Skeletal muscle satellite cell (primary cell): ENCODE measurements at regions not wholly inside any gene's neighbourhood (a gene's known extent, or its start where the extent isn't known, plus 50 kb on each side); places are given as distances from the start of the nearest gene placed in this dataset.

Source experiments
- H3K27me3 ChIP-seq: 2 replicates; pipeline ENCODE4 v1.7.0; 2013; ENCODE audit warnings: low read length; ENCODE audit not compliant: control insufficient read depth, insufficient read depth
- H3K36me3 ChIP-seq: 2 replicates; pipeline ENCODE4 v1.7.0; 2013; ENCODE audit warnings: mild to moderate bottlenecking, control low read depth, low read length; ENCODE audit not compliant: insufficient read depth
- H3K4me1 ChIP-seq: 2 replicates; pipeline ENCODE4 v1.7.0; 2013; ENCODE audit warnings: low read length; ENCODE audit not compliant: control insufficient read depth, insufficient read depth
- H3K4me2 ChIP-seq: 2 replicates; pipeline ENCODE4 v1.7.0; 2013; ENCODE audit warnings: mild to moderate bottlenecking, low read length
- H3K4me3 ChIP-seq: 2 replicates; pipeline ENCODE4 v1.7.0; 2013; ENCODE audit warnings: low read length
- H3K9ac ChIP-seq: 2 replicates; pipeline ENCODE4 v1.7.0; 2013; ENCODE audit warnings: mild to moderate bottlenecking, low read depth, low read length, moderate library complexity
- H3K9me3 ChIP-seq: replicated peaks from 2 replicates; pipeline ENCODE4 v1.7.0; 2013; ENCODE audit warnings: mild to moderate bottlenecking, control low read depth, low read length

- Histone ChIP-seq H3K36me3 (no peaks in the 10 kb centered on the region), H3K9me3 (no peaks in the 10 kb centered on the region), H3K9ac (no peak overlapping the region), H3K4me2 (no peak overlapping the region), H3K4me1 (no peaks in the 10 kb centered on the region), H3K27me3 (no peaks in the 10 kb centered on the region), H3K4me3 (no peak overlapping the region)
Observed at GRCh38 chr12:127533353-127533752, 733.6 kb upstream of the TMEM132C start.

GRCh38 chr12:127536833-127537428, 730.0 kb upstream of the TMEM132C start:
- H3K4me3 ChIP-seq = no peak overlapping the region
- H3K36me3 ChIP-seq = no peaks in the 10 kb centered on the region
- H3K9me3 ChIP-seq = no peaks in the 10 kb centered on the region
- H3K4me1 ChIP-seq = no peaks in the 10 kb centered on the region
- H3K27me3 ChIP-seq = no peaks in the 10 kb centered on the region
- H3K4me2 ChIP-seq = no peak overlapping the region
- no peak overlapping the region for H3K9ac ChIP-seq

- Histone ChIP-seq H3K4me2 (no peak overlapping the region), H3K36me3 (no peaks in the 10 kb centered on the region), H3K9me3 (no peaks in the 10 kb centered on the region), H3K27me3 (no peaks in the 10 kb centered on the region), H3K4me1 (no peaks in the 10 kb centered on the region), H3K9ac (no peak overlapping the region), H3K4me3 (no peak overlapping the region)
Observed at GRCh38 chr12:127538316-127538715, 728.7 kb upstream of the TMEM132C start.

GRCh38 chr12:127539226-127539858, 727.6 kb upstream of the TMEM132C start:
- no peaks in the 10 kb centered on the region for H3K4me1 ChIP-seq
- H3K4me2 ChIP-seq = no peak overlapping the region
- H3K27me3 ChIP-seq = no peaks in the 10 kb centered on the region
- H3K36me3 ChIP-seq = no peaks in the 10 kb centered on the region
- no peak overlapping the region for H3K4me3 ChIP-seq
- no peaks in the 10 kb centered on the region for H3K9me3 ChIP-seq
- no peak overlapping the region for H3K9ac ChIP-seq

GRCh38 chr12:127542391-127542790, 724.6 kb upstream of the TMEM132C start:
- Histone ChIP-seq H3K9ac (no peak overlapping the region), H3K9me3 (no peaks in the 10 kb centered on the region), H3K27me3 (no peaks in the 10 kb centered on the region), H3K36me3 (no peaks in the 10 kb centered on the region), H3K4me3 (no peak overlapping the region), H3K4me1 (no peaks in the 10 kb centered on the region), H3K4me2 (no peak overlapping the region)

GRCh38 chr12:127542931-127543330, 724.0 kb upstream of the TMEM132C start:
- H3K36me3 ChIP-seq = no peaks in the 10 kb centered on the region

GRCh38 chr12:127546721-127547505, 720.1 kb upstream of the TMEM132C start:
- Histone ChIP-seq H3K4me1 (peaks cover 23% of the 10 kb centered on the region), H3K27me3 (no peaks in the 10 kb centered on the region)

More at GRCh38 chr12:127542931-127543330, 724.0 kb upstream of the TMEM132C start:
- Histone ChIP-seq H3K9me3 (no peaks in the 10 kb centered on the region), H3K27me3 (no peaks in the 10 kb centered on the region), H3K4me3 (no peak overlapping the region), H3K4me1 (peaks cover 4% of the 10 kb centered on the region), H3K9ac (no peak overlapping the region), H3K4me2 (no peak overlapping the region)

GRCh38 chr12:127548123-127548553, 718.8 kb upstream of the TMEM132C start:
- no peaks in the 10 kb centered on the region for H3K9me3 ChIP-seq
- H3K9ac ChIP-seq = no peak overlapping the region
- H3K36me3 ChIP-seq = no peaks in the 10 kb centered on the region
- peak overlapping the region; percentile 0 for H3K4me2 ChIP-seq
- H3K4me3 ChIP-seq = no peak overlapping the region
- H3K27me3 ChIP-seq = no peaks in the 10 kb centered on the region
- H3K4me1 ChIP-seq = peaks cover 23% of the 10 kb centered on the region

More at GRCh38 chr12:127546721-127547505, 720.1 kb upstream of the TMEM132C start:
- Histone ChIP-seq H3K36me3 (no peaks in the 10 kb centered on the region), H3K9ac (no peak overlapping the region), H3K4me2 (no peak overlapping the region), H3K4me3 (no peak overlapping the region), H3K9me3 (no peaks in the 10 kb centered on the region)

- Histone ChIP-seq H3K4me2 (no peak overlapping the region), H3K9ac (no peak overlapping the region), H3K36me3 (no peaks in the 10 kb centered on the region), H3K27me3 (no peaks in the 10 kb centered on the region), H3K4me1 (peaks cover 23% of the 10 kb centered on the region), H3K4me3 (no peak overlapping the region), H3K9me3 (no peaks in the 10 kb centered on the region)
Observed at GRCh38 chr12:127550271-127550670, 716.7 kb upstream of the TMEM132C start.

- peaks cover 30% of the 10 kb centered on the region for H3K4me1 ChIP-seq
- H3K4me3 ChIP-seq = no peak overlapping the region
- H3K9me3 ChIP-seq = no peaks in the 10 kb centered on the region
- H3K4me2 ChIP-seq = no peak overlapping the region
- H3K36me3 ChIP-seq = no peaks in the 10 kb centered on the region
- no peak overlapping the region for H3K9ac ChIP-seq
- H3K27me3 ChIP-seq = no peaks in the 10 kb centered on the region
Observed at GRCh38 chr12:127552838-127553237, 714.1 kb upstream of the TMEM132C start.

GRCh38 chr12:127555071-127555470, 711.9 kb upstream of the TMEM132C start:
- no peaks in the 10 kb centered on the region for H3K27me3 ChIP-seq
- H3K9me3 ChIP-seq = no peaks in the 10 kb centered on the region
- no peak overlapping the region for H3K4me2 ChIP-seq
- no peaks in the 10 kb centered on the region for H3K36me3 ChIP-seq
- H3K4me1 ChIP-seq = peaks cover 35% of the 10 kb centered on the region
- no peak overlapping the region for H3K4me3 ChIP-seq
- no peak overlapping the region for H3K9ac ChIP-seq
